ENCODE measurements at regions not wholly inside any gene's neighbourhood (a gene's known extent, or its start where the extent isn't known, plus 50 kb on each side); places are given as distances from the start of the nearest gene placed in this dataset.

GRCh38 chr13:73938372-73939070, 195.7 kb downstream of the KLF12 start:
- Histone ChIP-seq H3K27me3 (ENCODE audit: insufficient read depth in 3 of 3, low read length in 2 of 3) (no peaks in the 10 kb centered on the region), H3K9me3 (no peaks in the 10 kb centered on the region), H3K27ac (no peak overlapping the region), H3K4me1 (peaks cover 5% of the 10 kb centered on the region), H3K4me3 (no peak overlapping the region), H3K36me3 (ENCODE audit: insufficient read depth in 1 of 2, low read depth in 1 of 2) (no peaks in the 10 kb centered on the region)
- DNase-seq (no peak), ATAC-seq (peak in 1 of 4 donors; percentile 48)
- intact Hi-C loops (cut with DNase I): no loop called here
- TF ChIP-seq CTCF (IDR thresholded peaks at IDR 0.05): no peak
- 84 to 90% (median 88%) methylated on average over 10 of the region's 10 CpGs for WGBS, 3 donors

GRCh38 chr13:73937441-73937840, 196.8 kb downstream of the KLF12 start:
- peaks cover 5% of the 10 kb centered on the region for H3K4me1 ChIP-seq
- H3K27ac ChIP-seq: no peak overlapping the region
- no peak for ATAC-seq
- no peaks in the 10 kb centered on the region for H3K27me3 ChIP-seq (ENCODE audit: insufficient read depth in 3 of 3, low read length in 2 of 3)
- no peak for DNase-seq
- no peak for TF ChIP-seq CTCF (IDR thresholded peaks at IDR 0.05)
- H3K9me3 ChIP-seq: no peaks in the 10 kb centered on the region
- H3K36me3 ChIP-seq (ENCODE audit: insufficient read depth in 1 of 2, low read depth in 1 of 2): no peaks in the 10 kb centered on the region
- intact Hi-C loops (cut with DNase I): no loop called here
- WGBS, 3 donors: 83 to 100% (median 96%) methylated on average over 1 of the region's 1 CpG
- H3K4me3 ChIP-seq: no peak overlapping the region

GRCh38 chr13:73935991-73936390, 198.2 kb downstream of the KLF12 start:
- H3K36me3 ChIP-seq (ENCODE audit: insufficient read depth in 1 of 2, low read depth in 1 of 2): no peaks in the 10 kb centered on the region
- intact Hi-C loops (cut with DNase I): no loop called here
- H3K27ac ChIP-seq: no peak overlapping the region
- ATAC-seq: no peak
- no peak for DNase-seq
- TF ChIP-seq CTCF (IDR thresholded peaks at IDR 0.05): no peak
- 73 to 80% (median 74%) methylated on average over 3 of the region's 3 CpGs for WGBS, 3 donors
- no peaks in the 10 kb centered on the region for H3K27me3 ChIP-seq (ENCODE audit: insufficient read depth in 3 of 3, low read length in 2 of 3)
- peaks cover 5% of the 10 kb centered on the region for H3K4me1 ChIP-seq
- H3K9me3 ChIP-seq: no peaks in the 10 kb centered on the region
- no peak overlapping the region for H3K4me3 ChIP-seq

GRCh38 chr13:73934771-73935170, 199.4 kb downstream of the KLF12 start:
- intact Hi-C loops (cut with DNase I): no loop called here

More at GRCh38 chr13:73934771-73935170, 199.4 kb downstream of the KLF12 start:
- no peak for TF ChIP-seq CTCF (IDR thresholded peaks at IDR 0.05)
- Histone ChIP-seq H3K4me3 (no peak overlapping the region), H3K4me1 (peaks cover 5% of the 10 kb centered on the region), H3K36me3 (ENCODE audit: insufficient read depth in 1 of 2, low read depth in 1 of 2) (no peaks in the 10 kb centered on the region), H3K27ac (no peak overlapping the region), H3K27me3 (ENCODE audit: insufficient read depth in 3 of 3, low read length in 2 of 3) (no peaks in the 10 kb centered on the region), H3K9me3 (no peaks in the 10 kb centered on the region)
- 92 to 96% (median 93%) methylated on average over 3 of the region's 3 CpGs for WGBS, 3 donors
- no peak for DNase-seq
- no peak for ATAC-seq
